ENCODE measurements at regions not wholly inside any gene's neighbourhood (a gene's known extent, or its start where the extent isn't known, plus 50 kb on each side); places are given as distances from the start of the nearest gene placed in this dataset.

DNA sequence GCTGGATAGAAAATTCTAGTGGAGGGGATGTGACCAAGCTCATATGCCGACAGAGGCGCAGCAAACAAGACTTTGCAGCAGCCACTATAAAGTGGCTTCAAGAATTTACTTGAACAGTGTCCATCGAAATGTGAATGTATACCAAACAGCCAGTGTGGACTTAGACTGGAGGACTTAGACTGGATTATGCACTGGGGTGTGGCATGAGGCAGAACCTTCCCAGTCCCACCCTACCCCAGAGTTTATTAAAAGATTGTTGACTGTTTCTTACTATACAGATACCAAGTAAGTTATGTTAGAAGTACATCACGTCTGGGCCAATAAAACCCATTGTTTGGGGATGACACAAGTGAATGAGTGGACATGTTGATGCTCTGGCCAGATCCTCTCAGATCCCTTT is 561.3 kb upstream of the KLF4 start:
- intact Hi-C loops (cut with micrococcal nuclease) (loop anchor here (10.0 kb wide), 1 partner anchor 224 kb away; no protein-coding TSS in a partner anchor), dilution Hi-C loops (cut with MboI; ENCODE audit: extremely low pct_ligation_motif_present, low sequenced_read_pairs) (no loop called here)
- Histone ChIP-seq H3K4me3 (replicated peaks in 1 of 3; ENCODE audit: insufficient read depth in 1 of 3, low read depth in 1 of 3, low read length in 3 of 3) (no peak overlapping the region), H3K4me2 (ENCODE audit: insufficient read depth, low read length) (no peak overlapping the region), H3K9ac (replicated peaks; ENCODE audit: extremely low read depth, insufficient read depth, low read length) (no peak overlapping the region), H3K27ac (ENCODE audit: insufficient read depth, low read depth, low read length) (no peak overlapping the region), H3K79me2 (ENCODE audit: control insufficient read depth, insufficient read depth, low read length) (no peaks in the 10 kb centered on the region), H3K27me3 (ENCODE audit: control insufficient read depth in 2 of 2, insufficient read depth in 2 of 2, low read length in 2 of 2) (no peaks in the 10 kb centered on the region), H2AFZ (ENCODE audit: low read depth, low read length) (no peak overlapping the region), H3K9me1 (replicated peaks; ENCODE audit: control insufficient read depth, extremely low read depth, insufficient read depth, low read length) (no peaks in the 10 kb centered on the region), H3K4me1 (ENCODE audit: control insufficient read depth, extremely low read depth, insufficient read depth, low read length) (peaks cover 40% of the 10 kb centered on the region), H3K9me3 (replicated peaks; ENCODE audit: control insufficient read depth, insufficient read depth, low read length) (no peaks in the 10 kb centered on the region), H4K20me1 (replicated peaks; ENCODE audit: control insufficient read depth, extremely low read depth, insufficient read depth, low read length) (no peaks in the 10 kb centered on the region), H3K36me3 (ENCODE audit: control insufficient read depth in 2 of 2, extremely low read depth in 1 of 2, insufficient read depth in 2 of 2, low read length in 2 of 2) (no peaks in the 10 kb centered on the region)
- ChIA-PET POLR2A (no interaction called here), CTCF (no interaction called here)
- TF ChIP-seq, protein P1, sequence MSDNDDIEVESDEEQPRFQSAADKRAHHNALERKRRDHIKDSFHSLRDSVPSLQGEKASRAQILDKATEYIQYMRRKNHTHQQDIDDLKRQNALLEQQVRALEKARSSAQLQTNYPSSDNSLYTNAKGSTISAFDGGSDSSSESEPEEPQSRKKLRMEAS (IDR thresholded peaks at IDR 0.05; ENCODE audit: insufficient read depth, insufficient read length): no peak
- TF ChIP-seq POLR2AphosphoS5 (IDR thresholded peaks at IDR 0.05; ENCODE audit: insufficient read depth, low read depth, low read length): no peak
- no peak for TF ChIP-seq EZH2 (IDR thresholded peaks at IDR 0.05; ENCODE audit: borderline replicate concordance, low read depth, low read length, severe bottlenecking)
- no peak for TF ChIP-seq FOS (IDR thresholded peaks at IDR 0.05; ENCODE audit: borderline replicate concordance, insufficient read depth, low read length)
- no peak for TF ChIP-seq JUN (IDR thresholded peaks at IDR 0.05; ENCODE audit: borderline replicate concordance, insufficient read depth, insufficient read length, low read depth)
- no peak for TF ChIP-seq GATA2 (IDR thresholded peaks at IDR 0.05; ENCODE audit: insufficient read depth, insufficient read length, low read depth, low read length)
- BruUV-seq (replicated peaks): no TSS peak
- no peak for FAIRE-seq
- DNase-seq (ENCODE audit: low read depth, low spot score): no peak

DNA sequence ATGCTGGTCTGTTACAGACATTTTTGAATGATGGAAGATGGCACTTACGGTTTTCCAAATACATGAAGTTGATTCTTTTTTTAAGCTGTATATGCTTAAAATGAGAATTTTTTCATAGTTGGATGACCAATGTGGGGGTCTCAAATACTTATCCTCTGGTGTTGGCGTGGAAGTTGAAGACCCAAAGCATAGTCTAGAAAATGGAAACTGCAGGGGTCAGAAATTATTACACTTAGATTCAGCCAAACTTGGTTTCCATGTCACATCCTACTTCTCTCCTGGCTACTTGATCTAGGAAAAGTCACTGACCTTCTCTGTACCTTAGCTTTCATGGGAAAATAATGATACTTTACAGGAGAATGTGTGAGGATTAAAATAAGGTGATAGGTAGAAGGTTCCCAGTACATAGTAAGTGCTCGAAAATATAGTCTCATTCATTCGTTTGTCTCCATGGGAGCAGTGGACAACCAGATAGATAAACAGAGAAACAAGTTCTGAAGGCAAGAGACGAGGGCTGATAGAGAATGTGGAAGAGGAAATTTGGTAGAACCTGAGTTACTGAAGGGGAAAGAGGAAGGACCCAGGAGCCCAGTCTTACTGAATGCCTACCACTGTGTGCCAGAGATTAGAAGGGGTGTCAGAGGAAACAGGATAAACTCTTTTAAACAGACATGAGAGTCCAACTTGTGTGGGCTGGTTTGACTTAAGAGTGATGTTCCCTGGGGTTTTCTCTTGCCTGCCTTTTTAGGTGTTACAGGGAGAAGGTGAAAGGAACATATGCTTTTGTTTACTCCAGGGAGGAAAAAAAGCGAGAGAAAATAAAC is 560.3 kb upstream of the KLF4 start:
- no peak for FAIRE-seq
- Histone ChIP-seq H3K4me1 (ENCODE audit: control insufficient read depth, extremely low read depth, insufficient read depth, low read length) (peaks cover 30% of the 10 kb centered on the region), H3K27ac (ENCODE audit: insufficient read depth, low read depth, low read length) (peak overlapping the region; percentile 37), H4K20me1 (replicated peaks; ENCODE audit: control insufficient read depth, extremely low read depth, insufficient read depth, low read length) (no peaks in the 10 kb centered on the region), H3K4me3 (replicated peaks in 1 of 3; ENCODE audit: insufficient read depth in 1 of 3, low read depth in 1 of 3, low read length in 3 of 3) (no peak overlapping the region), H3K9me1 (replicated peaks; ENCODE audit: control insufficient read depth, extremely low read depth, insufficient read depth, low read length) (no peaks in the 10 kb centered on the region), H3K9me3 (replicated peaks; ENCODE audit: control insufficient read depth, insufficient read depth, low read length) (no peaks in the 10 kb centered on the region), H3K36me3 (ENCODE audit: control insufficient read depth in 2 of 2, extremely low read depth in 1 of 2, insufficient read depth in 2 of 2, low read length in 2 of 2) (no peaks in the 10 kb centered on the region), H3K9ac (replicated peaks; ENCODE audit: extremely low read depth, insufficient read depth, low read length) (no peak overlapping the region), H3K79me2 (ENCODE audit: control insufficient read depth, insufficient read depth, low read length) (no peaks in the 10 kb centered on the region), H3K27me3 (ENCODE audit: control insufficient read depth in 2 of 2, insufficient read depth in 2 of 2, low read length in 2 of 2) (no peaks in the 10 kb centered on the region), H2AFZ (ENCODE audit: low read depth, low read length) (no peak overlapping the region), H3K4me2 (ENCODE audit: insufficient read depth, low read length) (peak overlapping the region; percentile 29)
- DNase-seq (ENCODE audit: low read depth, low spot score): no peak
- TF ChIP-seq FOS (IDR thresholded peaks at IDR 0.05; ENCODE audit: borderline replicate concordance, insufficient read depth, low read length) (no peak), POLR2A (IDR thresholded peaks at IDR 0.05; ENCODE audit: low read depth, low read length) (no peak), MYC (IDR thresholded peaks at IDR 0.05; ENCODE audit: low read depth, low read length) (no peak), POLR2AphosphoS5 (IDR thresholded peaks at IDR 0.05; ENCODE audit: insufficient read depth, low read depth, low read length) (no peak), JUN (IDR thresholded peaks at IDR 0.05; ENCODE audit: borderline replicate concordance, insufficient read depth, insufficient read length, low read depth) (no peak), GATA2 (IDR thresholded peaks at IDR 0.05; ENCODE audit: insufficient read depth, insufficient read length, low read depth, low read length) (no peak), EZH2 (IDR thresholded peaks at IDR 0.05; ENCODE audit: borderline replicate concordance, low read depth, low read length, severe bottlenecking) (no peak)
- TF ChIP-seq, protein P1 (IDR thresholded peaks at IDR 0.05; ENCODE audit: insufficient read depth, insufficient read length): no peak
- TF ChIP-seq, protein P2, sequence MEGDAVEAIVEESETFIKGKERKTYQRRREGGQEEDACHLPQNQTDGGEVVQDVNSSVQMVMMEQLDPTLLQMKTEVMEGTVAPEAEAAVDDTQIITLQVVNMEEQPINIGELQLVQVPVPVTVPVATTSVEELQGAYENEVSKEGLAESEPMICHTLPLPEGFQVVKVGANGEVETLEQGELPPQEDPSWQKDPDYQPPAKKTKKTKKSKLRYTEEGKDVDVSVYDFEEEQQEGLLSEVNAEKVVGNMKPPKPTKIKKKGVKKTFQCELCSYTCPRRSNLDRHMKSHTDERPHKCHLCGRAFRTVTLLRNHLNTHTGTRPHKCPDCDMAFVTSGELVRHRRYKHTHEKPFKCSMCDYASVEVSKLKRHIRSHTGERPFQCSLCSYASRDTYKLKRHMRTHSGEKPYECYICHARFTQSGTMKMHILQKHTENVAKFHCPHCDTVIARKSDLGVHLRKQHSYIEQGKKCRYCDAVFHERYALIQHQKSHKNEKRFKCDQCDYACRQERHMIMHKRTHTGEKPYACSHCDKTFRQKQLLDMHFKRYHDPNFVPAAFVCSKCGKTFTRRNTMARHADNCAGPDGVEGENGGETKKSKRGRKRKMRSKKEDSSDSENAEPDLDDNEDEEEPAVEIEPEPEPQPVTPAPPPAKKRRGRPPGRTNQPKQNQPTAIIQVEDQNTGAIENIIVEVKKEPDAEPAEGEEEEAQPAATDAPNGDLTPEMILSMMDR (IDR thresholded peaks at IDR 0.05; ENCODE audit: extremely low read depth in 1 of 2, insufficient read depth in 1 of 2, low read depth in 1 of 2, low read length in 2 of 2): no peak
- POLR2A ChIA-PET: interaction anchor here (0.6 kb wide), 1 partner anchor 9 kb away, joined by 4 read pairs; no protein-coding TSS in a partner anchor
- BruUV-seq (replicated peaks): no TSS peak
- intact Hi-C loops (cut with micrococcal nuclease) (loop anchor here (10.0 kb wide), 1 partner anchor 225 kb away; no protein-coding TSS in a partner anchor), dilution Hi-C loops (cut with MboI; ENCODE audit: extremely low pct_ligation_motif_present, low sequenced_read_pairs) (no loop called here)
- CTCF ChIA-PET: no interaction called here

Data from endothelial cell of umbilical vein (primary cell).